ENCODE measurements at regions not wholly inside any gene's neighbourhood (a gene's known extent, or its start where the extent isn't known, plus 50 kb on each side); places are given as distances from the start of the nearest gene placed in this dataset.
A peak's percentile ranks its signal among the peaks of the same experiment; 100 is the strongest.

GRCh38 chr2:223701761-223702160, 99.6 kb upstream of the SCG2 start:
- Mint-ChIP-seq H3K27ac (no peak overlapping the region), H3K36me3 (ENCODE audit: low read depth) (peaks cover 6% of the 10 kb centered on the region; the same call in 1 of the 2 replicates), H3K4me3 (no peak overlapping the region), H3K9me3 (no peaks in the 10 kb centered on the region), H3K4me1 (ENCODE audit: low read depth) (peaks cover 39% of the 10 kb centered on the region), H3K27me3 (ENCODE audit: insufficient read depth) (no peaks in the 10 kb centered on the region)
- no peak for DNase-seq
- no peak for TF ChIP-seq CTCF (IDR thresholded peaks at IDR 0.05)

GRCh38 chr2:223700221-223700620, 98.1 kb upstream of the SCG2 start:
- Mint-ChIP-seq H3K27ac (peak overlapping the region; percentile 79), H3K9me3 (no peaks in the 10 kb centered on the region), H3K4me1 (ENCODE audit: low read depth) (peaks cover 49% of the 10 kb centered on the region), H3K36me3 (ENCODE audit: low read depth) (peaks cover 6% of the 10 kb centered on the region; the same call in 1 of the 2 replicates), H3K27me3 (ENCODE audit: insufficient read depth) (no peaks in the 10 kb centered on the region), H3K4me3 (peak overlapping the region; percentile 50)
- TF ChIP-seq CTCF (IDR thresholded peaks at IDR 0.05), result no peak
- no peak for DNase-seq

GRCh38 chr2:223697892-223698645, 95.9 kb upstream of the SCG2 start:
- Mint-ChIP-seq H3K36me3 (ENCODE audit: low read depth) (peaks cover 6% of the 10 kb centered on the region; the same call in 1 of the 2 replicates), H3K27me3 (ENCODE audit: insufficient read depth) (no peaks in the 10 kb centered on the region), H3K4me3 (peak overlapping the region; percentile 11; the same call in 1 of the 2 replicates), H3K9me3 (no peaks in the 10 kb centered on the region), H3K4me1 (ENCODE audit: low read depth) (peaks cover 49% of the 10 kb centered on the region), H3K27ac (peak overlapping the region; percentile 79)
- no peak for DNase-seq
- TF ChIP-seq CTCF (IDR thresholded peaks at IDR 0.05), result peak; percentile 25; the same call in 1 of the 2 replicates

- peaks cover 6% of the 10 kb centered on the region; the same call in 1 of the 2 replicates for H3K36me3 Mint-ChIP-seq (ENCODE audit: low read depth)
- DNase-seq, result no peak
- no peak for TF ChIP-seq CTCF (IDR thresholded peaks at IDR 0.05)
- peak overlapping the region; percentile 79 for H3K27ac Mint-ChIP-seq
- peaks cover 51% of the 10 kb centered on the region for H3K4me1 Mint-ChIP-seq (ENCODE audit: low read depth)
- H3K4me3 Mint-ChIP-seq, result 0 out of 2 replicates have a peak overlapping the region, but pooled peaks have one; percentile 1
- no peaks in the 10 kb centered on the region for H3K27me3 Mint-ChIP-seq (ENCODE audit: insufficient read depth)
- H3K9me3 Mint-ChIP-seq, result no peaks in the 10 kb centered on the region
These were observed 95.2 kb upstream of the SCG2 start for GRCh38 chr2:223697316-223697891.

- peak; percentile 23 for DNase-seq
- H3K36me3 Mint-ChIP-seq (ENCODE audit: low read depth), result peaks cover 6% of the 10 kb centered on the region; the same call in 1 of the 2 replicates
- H3K27me3 Mint-ChIP-seq (ENCODE audit: insufficient read depth), result no peaks in the 10 kb centered on the region
- no peaks in the 10 kb centered on the region for H3K9me3 Mint-ChIP-seq
- peak overlapping the region; percentile 1; the same call in 1 of the 2 replicates for H3K4me3 Mint-ChIP-seq
- peak overlapping the region; percentile 79 for H3K27ac Mint-ChIP-seq
- no peak for TF ChIP-seq CTCF (IDR thresholded peaks at IDR 0.05)
- H3K4me1 Mint-ChIP-seq (ENCODE audit: low read depth), result peaks cover 56% of the 10 kb centered on the region
These were observed 94.6 kb upstream of the SCG2 start for GRCh38 chr2:223696719-223697118.
